ENCODE measurements at regions not wholly inside any gene's neighbourhood (a gene's known extent, or its start where the extent isn't known, plus 50 kb on each side); places are given as distances from the start of the nearest gene placed in this dataset.

GRCh38 chr7:156174428-156174827 is 362.2 kb upstream of the SHH start:
- no peak for DNase-seq

- no peak for DNase-seq
Measured at GRCh38 chr7:156173748-156174353, 361.6 kb upstream of the SHH start.

GRCh38 chr7:156173346-156173745 is 361.1 kb upstream of the SHH start:
- no peak for DNase-seq

- no peak for DNase-seq
Measured at GRCh38 chr7:156172638-156173037, 360.4 kb upstream of the SHH start.

- DNase-seq = no peak
Measured at GRCh38 chr7:156169474-156170370, 357.5 kb upstream of the SHH start.

- no peak for DNase-seq
Measured at GRCh38 chr7:156168434-156168833, 356.2 kb upstream of the SHH start.

GRCh38 chr7:156167987-156168386 is 355.7 kb upstream of the SHH start:
- no peak for DNase-seq

- DNase-seq = no peak
Measured at GRCh38 chr7:156167417-156167807, 355.1 kb upstream of the SHH start.

- no peak for DNase-seq
Measured at GRCh38 chr7:156166692-156167416, 354.6 kb upstream of the SHH start.

GRCh38 chr7:156163747-156164146 is 351.5 kb upstream of the SHH start:
- no peak for DNase-seq

- no peak for DNase-seq
Measured at GRCh38 chr7:156162451-156162850, 350.2 kb upstream of the SHH start.

GRCh38 chr7:156160811-156161210 is 348.5 kb upstream of the SHH start:
- DNase-seq = no peak

- no peak for DNase-seq
Measured at GRCh38 chr7:156158693-156159092, 346.4 kb upstream of the SHH start.

GRCh38 chr7:156158213-156158612 is 345.9 kb upstream of the SHH start:
- DNase-seq = no peak

- no peak for DNase-seq
Measured at GRCh38 chr7:156157409-156158012, 345.2 kb upstream of the SHH start.

GRCh38 chr7:156156734-156157408 is 344.6 kb upstream of the SHH start:
- no peak for DNase-seq

- DNase-seq = no peak
Measured at GRCh38 chr7:156155988-156156733, 343.9 kb upstream of the SHH start.

- no peak for DNase-seq
Measured at GRCh38 chr7:156153590-156153989, 341.3 kb upstream of the SHH start.

GRCh38 chr7:156152390-156152789 is 340.1 kb upstream of the SHH start:
- no peak for DNase-seq

- DNase-seq = no peak
Measured at GRCh38 chr7:156151658-156152057, 339.4 kb upstream of the SHH start.

- DNase-seq = no peak
Measured at GRCh38 chr7:156151078-156151477, 338.8 kb upstream of the SHH start.

- DNase-seq = no peak
Measured at GRCh38 chr7:156148995-156149394, 336.7 kb upstream of the SHH start.

Measured in NCI-H1417 treated with DMSO at 0.1 percent for 48 hours (cell line).